Myocyte (in vitro differentiated cells): ENCODE measurements at regions not wholly inside any gene's neighbourhood (a gene's known extent, or its start where the extent isn't known, plus 50 kb on each side); places are given as distances from the start of the nearest gene placed in this dataset.

ENCODE experiments used
- DNase-seq: peaks from one replicate; pipeline ENCODE4 v3.0.0-alpha.2; 2012; ENCODE audit warnings: low read depth

DNA sequence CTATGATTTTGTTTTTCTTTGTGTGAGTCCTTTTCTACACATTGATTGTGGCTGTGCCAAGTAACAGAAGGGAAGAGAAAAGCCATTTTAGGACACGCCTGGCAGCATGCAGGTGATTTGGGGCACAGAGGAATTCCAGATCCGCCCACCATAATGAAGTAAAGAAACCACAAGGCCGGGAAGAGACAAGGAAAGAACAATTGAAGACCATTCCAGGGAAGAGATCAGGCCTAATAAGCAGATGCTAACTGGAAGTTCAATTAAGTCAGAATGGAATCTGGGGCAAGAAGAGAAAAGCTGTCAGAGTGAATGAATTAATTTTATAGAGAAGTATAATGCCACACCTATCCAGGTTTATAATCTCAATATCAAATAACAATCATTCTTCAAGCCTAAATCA, 110.2 kb upstream of the ISL1 start:
- DNase-seq, result no peak

- DNase-seq, result no peak
Observed at GRCh38 chr5:51273871-51274270, 109.4 kb upstream of the ISL1 start.

DNA sequence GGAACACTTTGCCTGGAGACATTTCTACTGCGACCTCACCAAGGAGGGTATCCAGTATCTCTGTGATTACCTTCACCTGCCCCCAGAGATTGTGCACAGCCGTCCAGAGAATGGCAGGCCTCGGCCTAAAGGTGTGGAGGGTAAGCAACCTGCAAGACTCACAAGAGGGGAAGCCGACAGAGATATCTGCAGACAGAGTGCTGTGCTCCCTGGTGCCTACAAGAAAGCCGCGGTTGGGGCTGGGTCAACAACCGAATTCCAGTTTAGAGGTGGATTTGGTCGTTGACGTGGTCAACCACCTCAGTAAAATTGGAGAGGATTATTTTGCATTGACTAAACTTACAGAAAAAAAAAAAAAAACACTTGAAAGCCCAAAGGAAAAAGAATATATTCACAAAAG, 107.8 kb upstream of the ISL1 start:
- no peak for DNase-seq

DNA sequence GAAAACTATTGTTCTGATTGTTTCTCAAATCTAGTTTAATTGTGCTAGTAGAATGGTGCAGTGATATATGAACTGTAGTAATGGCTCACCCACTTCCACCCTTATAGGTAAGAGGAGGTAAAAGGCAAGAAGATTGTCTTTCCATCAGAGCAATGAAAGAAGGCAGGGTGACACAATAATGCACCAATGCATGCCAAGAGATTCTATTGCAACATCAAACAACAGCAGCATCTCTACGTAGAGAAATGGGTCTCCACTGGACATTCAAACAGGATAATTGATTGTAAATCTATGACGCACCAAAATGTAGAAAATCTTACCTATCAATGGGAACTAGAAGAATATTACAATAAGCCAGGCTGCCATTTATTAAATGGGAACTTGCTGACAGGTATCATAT, 107.0 kb upstream of the ISL1 start:
- no peak for DNase-seq

- no peak for DNase-seq
Observed at GRCh38 chr5:51278539-51278938, 104.7 kb upstream of the ISL1 start.

GRCh38 chr5:51279983-51280706, 103.1 kb upstream of the ISL1 start:
- DNase-seq, result no peak

DNA sequence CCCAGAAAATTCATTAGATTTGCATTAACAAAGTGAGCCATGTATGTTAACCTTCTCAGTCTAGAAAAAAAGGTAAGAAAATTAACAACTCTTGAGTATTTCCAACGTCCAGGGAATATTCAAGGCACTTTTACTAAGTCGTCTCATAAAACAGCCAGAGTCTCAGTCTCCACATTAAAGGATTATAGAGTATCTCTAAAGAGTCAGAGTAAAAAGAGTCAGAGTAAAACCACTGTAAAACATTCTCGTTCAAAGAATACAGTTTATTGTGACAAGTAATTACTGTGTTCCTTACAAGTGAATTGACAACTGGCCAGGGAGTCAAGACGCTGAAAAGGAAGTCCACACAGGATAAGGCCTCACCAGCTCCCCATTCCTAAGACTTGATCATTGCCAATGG, 97.2 kb upstream of the ISL1 start:
- no peak for DNase-seq

DNA sequence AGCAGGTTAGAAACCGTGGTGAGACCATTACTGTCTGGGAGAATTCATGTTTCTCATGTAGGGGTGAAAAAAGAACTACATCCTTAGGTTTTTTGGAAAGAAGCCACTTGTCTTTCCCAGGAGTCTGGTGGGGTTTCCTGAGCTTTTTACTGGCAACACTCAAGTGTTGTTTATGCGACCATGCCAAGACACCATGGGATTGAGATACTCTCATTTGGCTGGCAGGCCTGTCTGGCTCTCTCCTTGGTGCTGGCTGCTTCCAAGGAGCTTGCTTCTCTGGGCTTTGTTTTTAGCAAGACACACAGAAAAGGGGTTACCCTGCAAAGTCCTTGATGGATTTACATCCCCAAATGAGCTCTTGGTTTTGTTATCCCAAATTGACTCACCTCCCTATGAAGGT, 80.9 kb upstream of the ISL1 start:
- no peak for DNase-seq

DNA sequence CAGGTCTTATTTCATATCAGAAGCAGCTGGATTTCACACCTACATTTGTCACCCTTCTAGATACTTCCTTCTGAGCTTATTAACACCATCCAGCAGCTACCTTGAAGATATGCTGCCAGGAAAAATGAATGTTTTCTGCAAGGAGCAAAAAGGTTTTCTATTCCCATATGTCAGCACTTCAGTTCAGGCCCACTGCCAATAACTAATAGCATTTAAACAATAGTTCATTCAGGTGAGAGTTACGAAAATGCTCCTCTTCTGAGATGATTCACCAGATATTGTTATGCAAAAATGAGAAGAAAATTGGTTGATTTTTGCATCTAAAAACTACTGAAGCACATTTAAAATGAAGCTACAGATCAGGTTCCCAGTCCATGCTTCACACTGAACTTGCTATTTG, 56.4 kb upstream of the ISL1 start:
- no peak for DNase-seq
